Endothelial cell of umbilical vein (primary cell): ENCODE measurements at regions not wholly inside any gene's neighbourhood (a gene's known extent, or its start where the extent isn't known, plus 50 kb on each side); places are given as distances from the start of the nearest gene placed in this dataset.
A peak's percentile ranks its signal among the peaks of the same experiment; 100 is the strongest.

ENCODE experiments used
- EZH2 ChIP-seq: IDR thresholded peaks from 2 replicates; pipeline ENCODE4 v1.6.1; 2012; ENCODE audit warnings: borderline replicate concordance, low read depth, mild to moderate bottlenecking, moderate library complexity, low read length, inconsistent platforms; ENCODE audit not compliant: severe bottlenecking
- POLR2A ChIP-seq: IDR thresholded peaks from 2 replicates; pipeline ENCODE4 v1.6.1; 2012; ENCODE audit warnings: low read depth, mild to moderate bottlenecking, control low read depth, low read length
- TF ChIP-seq, protein P1 (sequence below), 2 donors: IDR thresholded peaks; 1 replicate in 1 of 2; 2 replicates in 1 of 2; pipeline ENCODE4 v1.5.1; 2011; ENCODE audit warnings: low read length in 2 of 2, mild to moderate bottlenecking in 2 of 2, moderate library complexity in 2 of 2, control low read depth in 1 of 2, inconsistent platforms in 1 of 2, low read depth in 1 of 2; ENCODE audit not compliant: insufficient read depth in 1 of 2; ENCODE audit errors: extremely low read depth in 1 of 2

DNA sequence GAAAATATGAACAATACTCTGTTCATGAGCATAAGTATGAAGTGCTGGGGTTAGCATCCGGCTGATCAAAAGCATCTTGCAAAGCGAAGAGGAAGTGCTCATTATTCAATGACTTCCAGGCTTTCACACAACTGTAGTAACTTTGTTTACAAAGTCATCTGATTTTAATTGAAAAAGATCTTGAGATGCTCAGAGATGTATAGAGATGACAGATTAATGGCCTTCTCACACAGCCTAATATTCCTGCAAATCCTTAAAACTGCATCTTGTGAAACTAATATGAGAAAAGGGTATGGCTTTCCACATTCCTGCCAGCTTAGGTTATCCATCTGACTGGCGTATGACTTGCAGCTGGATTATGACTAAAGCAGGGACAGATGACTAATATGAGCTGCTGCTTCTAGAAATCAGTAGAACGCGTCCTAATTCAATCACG is 125.4 kb downstream of the CASP12 start:
- TF ChIP-seq, protein P1, sequence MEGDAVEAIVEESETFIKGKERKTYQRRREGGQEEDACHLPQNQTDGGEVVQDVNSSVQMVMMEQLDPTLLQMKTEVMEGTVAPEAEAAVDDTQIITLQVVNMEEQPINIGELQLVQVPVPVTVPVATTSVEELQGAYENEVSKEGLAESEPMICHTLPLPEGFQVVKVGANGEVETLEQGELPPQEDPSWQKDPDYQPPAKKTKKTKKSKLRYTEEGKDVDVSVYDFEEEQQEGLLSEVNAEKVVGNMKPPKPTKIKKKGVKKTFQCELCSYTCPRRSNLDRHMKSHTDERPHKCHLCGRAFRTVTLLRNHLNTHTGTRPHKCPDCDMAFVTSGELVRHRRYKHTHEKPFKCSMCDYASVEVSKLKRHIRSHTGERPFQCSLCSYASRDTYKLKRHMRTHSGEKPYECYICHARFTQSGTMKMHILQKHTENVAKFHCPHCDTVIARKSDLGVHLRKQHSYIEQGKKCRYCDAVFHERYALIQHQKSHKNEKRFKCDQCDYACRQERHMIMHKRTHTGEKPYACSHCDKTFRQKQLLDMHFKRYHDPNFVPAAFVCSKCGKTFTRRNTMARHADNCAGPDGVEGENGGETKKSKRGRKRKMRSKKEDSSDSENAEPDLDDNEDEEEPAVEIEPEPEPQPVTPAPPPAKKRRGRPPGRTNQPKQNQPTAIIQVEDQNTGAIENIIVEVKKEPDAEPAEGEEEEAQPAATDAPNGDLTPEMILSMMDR (IDR thresholded peaks at IDR 0.05; ENCODE audit: extremely low read depth in 1 of 2, insufficient read depth in 1 of 2, low read depth in 1 of 2, low read length in 2 of 2), result no peak
- TF ChIP-seq POLR2A (peak; percentile 20), EZH2 (no peak)
